OCI-LY3 (cell line): ENCODE measurements at regions not wholly inside any gene's neighbourhood (a gene's known extent, or its start where the extent isn't known, plus 50 kb on each side); places are given as distances from the start of the nearest gene placed in this dataset.

Source experiments
- EZH2phosphoT487 ChIP-seq: fragments of 200-600 bp; shearing (Covaris generic); IDR thresholded peaks from 2 replicates; pipeline ENCODE4 v1.6.1; 2018; ENCODE audit warnings: antibody characterized with exemption, mixed run types, low read depth
- TF ChIP-seq, protein P1 (sequence below): fragments of 200-600, 300-600 bp; sonication (generic); IDR thresholded peaks from 2 replicates; pipeline ENCODE4 v1.5.1; 2014; ENCODE audit warnings: antibody characterized with exemption, low read length, low read depth

DNA sequence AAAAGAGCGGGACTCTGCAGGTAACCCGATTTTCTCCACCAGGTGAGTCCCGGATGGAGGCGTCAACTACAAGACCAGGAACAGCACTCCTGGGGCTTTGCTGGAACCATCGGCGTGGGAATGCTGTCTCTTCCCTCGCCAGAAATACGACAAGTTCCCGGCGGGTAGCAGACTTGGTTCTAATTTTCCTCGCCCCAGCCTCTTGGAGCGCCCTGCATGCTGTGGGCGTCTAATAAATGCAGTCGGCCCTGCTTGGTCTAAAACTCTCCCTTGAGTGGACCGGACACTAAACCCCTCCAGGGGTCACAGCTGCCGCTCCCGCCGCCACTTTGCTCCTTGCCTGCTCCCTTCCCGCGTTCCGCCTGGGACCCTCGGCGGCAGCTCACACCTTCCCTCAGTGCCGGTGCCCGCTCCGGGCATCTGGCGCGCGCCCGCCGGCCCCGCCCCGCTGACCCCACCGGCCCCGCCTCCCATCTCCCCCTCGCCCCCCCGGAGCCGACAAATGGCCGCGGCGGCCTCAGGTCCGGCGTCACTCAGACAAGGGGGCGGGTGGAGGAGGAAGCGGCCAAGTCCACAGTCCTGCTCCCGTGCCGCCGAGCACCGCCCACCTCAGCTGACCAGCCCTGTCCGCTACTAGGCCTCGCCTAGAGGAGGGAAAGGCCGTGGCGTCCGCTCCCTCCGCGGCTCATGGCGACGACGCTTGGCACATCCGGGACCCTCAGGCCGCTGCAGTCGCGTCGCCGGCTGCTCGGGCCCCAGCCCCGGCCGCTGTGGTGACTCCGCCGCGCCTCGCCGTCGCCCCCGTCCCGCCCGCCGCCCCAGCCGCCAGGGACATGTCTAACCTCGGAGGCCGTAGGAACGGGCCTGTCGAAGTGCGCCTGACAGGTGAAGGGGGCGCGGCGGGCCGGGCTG, 65.8 kb downstream of the KPNA2 start:
- TF ChIP-seq, protein P1, sequence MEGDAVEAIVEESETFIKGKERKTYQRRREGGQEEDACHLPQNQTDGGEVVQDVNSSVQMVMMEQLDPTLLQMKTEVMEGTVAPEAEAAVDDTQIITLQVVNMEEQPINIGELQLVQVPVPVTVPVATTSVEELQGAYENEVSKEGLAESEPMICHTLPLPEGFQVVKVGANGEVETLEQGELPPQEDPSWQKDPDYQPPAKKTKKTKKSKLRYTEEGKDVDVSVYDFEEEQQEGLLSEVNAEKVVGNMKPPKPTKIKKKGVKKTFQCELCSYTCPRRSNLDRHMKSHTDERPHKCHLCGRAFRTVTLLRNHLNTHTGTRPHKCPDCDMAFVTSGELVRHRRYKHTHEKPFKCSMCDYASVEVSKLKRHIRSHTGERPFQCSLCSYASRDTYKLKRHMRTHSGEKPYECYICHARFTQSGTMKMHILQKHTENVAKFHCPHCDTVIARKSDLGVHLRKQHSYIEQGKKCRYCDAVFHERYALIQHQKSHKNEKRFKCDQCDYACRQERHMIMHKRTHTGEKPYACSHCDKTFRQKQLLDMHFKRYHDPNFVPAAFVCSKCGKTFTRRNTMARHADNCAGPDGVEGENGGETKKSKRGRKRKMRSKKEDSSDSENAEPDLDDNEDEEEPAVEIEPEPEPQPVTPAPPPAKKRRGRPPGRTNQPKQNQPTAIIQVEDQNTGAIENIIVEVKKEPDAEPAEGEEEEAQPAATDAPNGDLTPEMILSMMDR = no peak
- TF ChIP-seq EZH2phosphoT487 = no peak
